Ovary (tissue), 7 donors: ENCODE measurements at regions not wholly inside any gene's neighbourhood (a gene's known extent, or its start where the extent isn't known, plus 50 kb on each side); places are given as distances from the start of the nearest gene placed in this dataset.

Experiments used
- DNase-seq, 5 donors: peaks; one replicate each; pipeline ENCODE4 v3.0.0-alpha.2; 2019 to 2020
- H3K27ac ChIP-seq, 2 donors: fragments of 200-600 bp; one replicate each; pipeline versions ENCODE4 v1.5.1 to v1.8.0; 2019 to 2022
- H3K27me3 ChIP-seq: fragments of 200-600 bp; one replicate; pipeline ENCODE4 v1.8.0; 2022
- H3K36me3 ChIP-seq: fragments of 200-600 bp; sonication (generic); one replicate; pipeline ENCODE4 v1.5.1; 2019
- H3K4me1 ChIP-seq: one replicate; pipeline ENCODE4 v1.8.1; 2013; ENCODE audit warnings: mild to moderate bottlenecking, moderate library complexity; ENCODE audit not compliant: insufficient read depth
- H3K4me3 ChIP-seq: fragments of 200-600 bp; sonication (generic); one replicate; pipeline ENCODE4 v1.5.1; 2017
- H3K9me3 ChIP-seq, 2 donors: fragments of 200-600 bp in 1 of 2; sonication (generic) in 1 of 2; one replicate each; pipeline versions ENCODE4 v1.5.1 to v1.8.1; 2013 to 2019; ENCODE audit warnings: mild to moderate bottlenecking in 1 of 2, moderate library complexity in 1 of 2
- CTCF ChIP-seq, 3 donors: fragments of 450-650 bp in 2 of 3; fragments of 200-600 bp in 1 of 3; IDR thresholded peaks; one replicate each; pipeline versions ENCODE4 v1.5.1 to v1.8.0; 2016 to 2022; ENCODE audit warnings: antibody characterized with exemption in 3 of 3, mild to moderate bottlenecking in 1 of 3
- EP300 ChIP-seq: sonication (generic); formaldehyde crosslinking; IDR thresholded peaks from one replicate; pipeline ENCODE4 v1.6.1; 2017; ENCODE audit warnings: antibody characterized with exemption
- POLR2A ChIP-seq: fragments of 450-650 bp; IDR thresholded peaks from one replicate; pipeline ENCODE4 v1.6.1; 2017; ENCODE audit warnings: antibody characterized with exemption, mild to moderate bottlenecking, moderate library complexity
- WGBS, 3 donors: extraction: QIAGEN DNeasy Blood & Tissue Kit in 1 of 3; methylation state at CpG; one replicate each; pipeline versions ENCODE4 v1.1.5 to v1.1.7; 2013 to 2017; 5-methylcytosine and 5-hydroxymethylcytosine counted together
- intact Hi-C, 4 donors: fragments of 100-400 bp; cut with DNase I; formaldehyde crosslinking; loops; one replicate each; pipeline versions ENCODE4 v1.11.0 to v1.15.1; 2022 to 2023
- donor health status: DM: no; HTN: no; CAD: no; lungs with moderate emphysema.
- donor health status: DM: no; HTN: no; CAD: no.
- donor health status: Bipolar disorder and iron deficiency.
- donor health status: DM: no; HTN: no; CAD: no.
- donor health status: DM: yes; HTN: yes; CAD: no.

- peaks cover 0 to 4% of the 10 kb centered on the region in 2 donors for H3K9me3 ChIP-seq
- no peaks in the 10 kb centered on the region for H3K27me3 ChIP-seq
- intact Hi-C loops = no loop called here
- H3K27ac ChIP-seq = no peak overlapping the region
- no peaks in the 10 kb centered on the region for H3K36me3 ChIP-seq
- DNase-seq = peak in 2 of 5 donors; percentile 1 to 2
- no peaks in the 10 kb centered on the region for H3K4me1 ChIP-seq
- no peak overlapping the region for H3K4me3 ChIP-seq
- 76 to 85% (median 81%) methylated on average over 20 of the region's 20 CpGs for WGBS, 3 donors
- TF ChIP-seq POLR2A = no peak
These were observed 336.3 kb downstream of the TMEM121 start for GRCh38 chr14:105862581-105863239.

- no peaks in the 10 kb centered on the region for H3K36me3 ChIP-seq
- no peaks in the 10 kb centered on the region for H3K27me3 ChIP-seq
- H3K4me1 ChIP-seq = no peaks in the 10 kb centered on the region
- DNase-seq = peak; percentile 1 to 17 (median 3)
- no peak for TF ChIP-seq POLR2A
- no peak for TF ChIP-seq CTCF (IDR thresholded peaks at IDR 0.05)
- no peak for TF ChIP-seq EP300
- H3K27ac ChIP-seq = no peak overlapping the region
- no peaks in the 10 kb centered on the region for H3K9me3 ChIP-seq
- intact Hi-C loops = no loop called here
- no peak overlapping the region for H3K4me3 ChIP-seq
- 81 to 87% (median 81%) methylated on average over 24 to 25 of the region's 25 CpGs for WGBS, 3 donors
These were observed 337.1 kb downstream of the TMEM121 start for GRCh38 chr14:105863296-105864108.

GRCh38 chr14:105864116-105864515, 337.7 kb downstream of the TMEM121 start:
- no peak overlapping the region for H3K27ac ChIP-seq
- intact Hi-C loops = no loop called here
- no peak overlapping the region for H3K4me3 ChIP-seq
- no peaks in the 10 kb centered on the region for H3K4me1 ChIP-seq
- peak in 4 of 5 donors; percentile 2 to 6 (median 4) for DNase-seq
- WGBS, 3 donors = 79 to 88% (median 83%) methylated on average over 13 of the region's 13 CpGs
- H3K27me3 ChIP-seq = no peaks in the 10 kb centered on the region
- no peaks in the 10 kb centered on the region for H3K36me3 ChIP-seq
- no peak for TF ChIP-seq CTCF (IDR thresholded peaks at IDR 0.05)
- TF ChIP-seq POLR2A = no peak
- TF ChIP-seq EP300 = no peak
- no peaks in the 10 kb centered on the region for H3K9me3 ChIP-seq

GRCh38 chr14:105864651-105865265, 338.4 kb downstream of the TMEM121 start:
- no peak overlapping the region for H3K4me3 ChIP-seq
- peak; percentile 3 to 21 (median 8) for DNase-seq
- no peaks in the 10 kb centered on the region for H3K9me3 ChIP-seq
- no peak overlapping the region for H3K27ac ChIP-seq
- TF ChIP-seq EP300 (no peak), POLR2A (no peak), CTCF (IDR thresholded peaks at IDR 0.05) (no peak)
- intact Hi-C loops = no loop called here
- no peaks in the 10 kb centered on the region for H3K36me3 ChIP-seq
- 81 to 89% (median 86%) methylated on average over 17 to 19 of the region's 19 CpGs for WGBS, 3 donors
- H3K27me3 ChIP-seq = no peaks in the 10 kb centered on the region
- no peaks in the 10 kb centered on the region for H3K4me1 ChIP-seq
